Adrenal gland (tissue), 9 donors: ENCODE measurements at regions not wholly inside any gene's neighbourhood (a gene's known extent, or its start where the extent isn't known, plus 50 kb on each side); places are given as distances from the start of the nearest gene placed in this dataset.

Experiments used
- DNase-seq, 7 donors: peaks; one replicate each; pipeline ENCODE4 v3.0.0-alpha.2; 2019 to 2020
- H3K27ac ChIP-seq, 5 donors: fragments of 200-600 bp; sonication (generic) in 4 of 5; 1 replicate in 3 of 5; 2 replicates in 2 of 5; pipeline versions ENCODE4 v1.5.1 to v1.8.0; 2016 to 2020; ENCODE audit warnings: mild to moderate bottlenecking in 1 of 5
- H3K27me3 ChIP-seq: fragments of 200-600 bp; 2 replicates; pipeline ENCODE4 v1.8.0; 2021
- H3K36me3 ChIP-seq, 2 donors: fragments of 200-600 bp; replicated peaks in 1 of 2; 1 replicate in 1 of 2; 2 replicates in 1 of 2; pipeline versions ENCODE4 v1.5.1 to v1.8.0; 2018 to 2022
- H3K4me1 ChIP-seq, 2 donors: fragments of 200-600 bp; replicated peaks in 1 of 2; 1 replicate in 1 of 2; 2 replicates in 1 of 2; pipeline versions ENCODE4 v1.5.1 to v1.8.0; 2018 to 2021
- H3K4me3 ChIP-seq, 4 donors: fragments of 200-600 bp; sonication (generic) in 3 of 4; one replicate each; pipeline ENCODE4 v1.5.1; 2016 to 2018
- H3K9me3 ChIP-seq, 3 donors: fragments of 200-600 bp; sonication (generic) in 1 of 3; replicated peaks in 1 of 3; 1 replicate in 2 of 3; 2 replicates in 1 of 3; pipeline versions ENCODE4 v1.5.1 to v1.8.0; 2016 to 2021
- POLR2A ChIP-seq, 2 donors: fragments of 450-650 bp; IDR thresholded peaks; one replicate each; pipeline ENCODE4 v1.6.1; 2017; ENCODE audit warnings: antibody characterized with exemption in 2 of 2, mild to moderate bottlenecking in 2 of 2, moderate library complexity in 1 of 2
- WGBS, 4 donors: extraction: QIAGEN DNeasy Blood & Tissue Kit in 2 of 4; methylation state at CpG; one replicate each; pipeline versions ENCODE4 v1.1.5 to v1.1.7; 2013 to 2017; 5-methylcytosine and 5-hydroxymethylcytosine counted together
- intact Hi-C, 2 donors: fragments of 100-400 bp; cut with DNase I; formaldehyde crosslinking; loops; one replicate each; pipeline versions ENCODE4 v1.14.1 to v1.15.0; 2022 to 2023
- TF ChIP-seq, protein P1 (sequence below), 6 experiments: fragments of 450-650 bp in 4 of 6; fragments of 200-600 bp in 2 of 6; sonication (generic) in 1 of 6; IDR thresholded peaks; 1 replicate in 5 of 6; 2 replicates in 1 of 6; pipeline versions ENCODE4 v1.5.1 to v1.8.0; 2016 to 2021; ENCODE audit warnings: antibody characterized with exemption in 6 of 6, mild to moderate bottlenecking in 2 of 6, moderate library complexity in 1 of 6
- donor health status: healthy with polysubstance abuse.
- donor health status: Bipolar disorder and iron deficiency.
- donor health status: DM: yes; HTN: yes; CAD: no.
- donor health status: DM: no; HTN: no; CAD: no.
- donor health status: DM: no; HTN: no; CAD: no.

DNA sequence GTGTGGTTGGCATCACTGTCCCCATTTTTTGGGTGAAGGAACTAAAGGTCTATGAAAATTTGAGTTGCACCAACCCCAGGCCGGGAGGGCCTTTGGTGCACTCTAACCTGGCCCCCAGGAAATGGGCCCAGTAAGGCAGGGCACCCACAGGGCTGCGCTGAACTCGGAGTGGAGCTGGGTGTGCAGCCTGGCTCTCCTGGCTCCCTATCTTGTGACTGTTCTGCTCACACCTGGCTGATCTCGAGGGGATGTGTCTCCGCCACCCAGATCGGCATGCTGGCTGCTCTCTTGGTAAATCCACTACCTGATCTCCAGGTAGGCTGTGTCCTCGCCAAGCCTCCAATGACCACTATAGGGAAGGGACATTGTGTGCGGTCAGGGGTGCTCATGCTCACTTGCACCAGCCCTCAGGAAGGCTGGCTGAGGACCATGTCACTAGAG is 259.8 kb downstream of the NSG2 start:
- no peak overlapping the region for H3K27ac ChIP-seq
- no peak overlapping the region for H3K4me3 ChIP-seq
- TF ChIP-seq, protein P1, sequence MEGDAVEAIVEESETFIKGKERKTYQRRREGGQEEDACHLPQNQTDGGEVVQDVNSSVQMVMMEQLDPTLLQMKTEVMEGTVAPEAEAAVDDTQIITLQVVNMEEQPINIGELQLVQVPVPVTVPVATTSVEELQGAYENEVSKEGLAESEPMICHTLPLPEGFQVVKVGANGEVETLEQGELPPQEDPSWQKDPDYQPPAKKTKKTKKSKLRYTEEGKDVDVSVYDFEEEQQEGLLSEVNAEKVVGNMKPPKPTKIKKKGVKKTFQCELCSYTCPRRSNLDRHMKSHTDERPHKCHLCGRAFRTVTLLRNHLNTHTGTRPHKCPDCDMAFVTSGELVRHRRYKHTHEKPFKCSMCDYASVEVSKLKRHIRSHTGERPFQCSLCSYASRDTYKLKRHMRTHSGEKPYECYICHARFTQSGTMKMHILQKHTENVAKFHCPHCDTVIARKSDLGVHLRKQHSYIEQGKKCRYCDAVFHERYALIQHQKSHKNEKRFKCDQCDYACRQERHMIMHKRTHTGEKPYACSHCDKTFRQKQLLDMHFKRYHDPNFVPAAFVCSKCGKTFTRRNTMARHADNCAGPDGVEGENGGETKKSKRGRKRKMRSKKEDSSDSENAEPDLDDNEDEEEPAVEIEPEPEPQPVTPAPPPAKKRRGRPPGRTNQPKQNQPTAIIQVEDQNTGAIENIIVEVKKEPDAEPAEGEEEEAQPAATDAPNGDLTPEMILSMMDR (IDR thresholded peaks at IDR 0.05), result no peak
- TF ChIP-seq POLR2A (IDR thresholded peaks at IDR 0.05), result no peak
- H3K4me1 ChIP-seq, result no peaks in the 10 kb centered on the region
- H3K36me3 ChIP-seq, result no peaks in the 10 kb centered on the region
- DNase-seq, result no peak
- H3K27me3 ChIP-seq, result no peaks in the 10 kb centered on the region
- intact Hi-C loops, result no loop called here
- H3K9me3 ChIP-seq, result no peaks in the 10 kb centered on the region
- WGBS, 4 donors, result 75 to 91% (median 84%) methylated on average over 5 to 8 of the region's 8 CpGs

GRCh38 chr5:174306345-174307030 is 261.0 kb downstream of the NSG2 start:
- intact Hi-C loops, result no loop called here
- DNase-seq, result no peak
- H3K4me3 ChIP-seq, result no peak overlapping the region
- WGBS, 4 donors, result 74 to 87% (median 83%) methylated on average over 11 of the region's 11 CpGs
- TF ChIP-seq POLR2A (IDR thresholded peaks at IDR 0.05), result no peak
- TF ChIP-seq, protein P1 (IDR thresholded peaks at IDR 0.05), result no peak
- H3K4me1 ChIP-seq, result peaks cover 0 to under 1% of the 10 kb centered on the region in 2 donors
- no peaks in the 10 kb centered on the region for H3K9me3 ChIP-seq
- H3K36me3 ChIP-seq, result no peaks in the 10 kb centered on the region
- no peak overlapping the region for H3K27ac ChIP-seq
- H3K27me3 ChIP-seq, result no peaks in the 10 kb centered on the region

DNA sequence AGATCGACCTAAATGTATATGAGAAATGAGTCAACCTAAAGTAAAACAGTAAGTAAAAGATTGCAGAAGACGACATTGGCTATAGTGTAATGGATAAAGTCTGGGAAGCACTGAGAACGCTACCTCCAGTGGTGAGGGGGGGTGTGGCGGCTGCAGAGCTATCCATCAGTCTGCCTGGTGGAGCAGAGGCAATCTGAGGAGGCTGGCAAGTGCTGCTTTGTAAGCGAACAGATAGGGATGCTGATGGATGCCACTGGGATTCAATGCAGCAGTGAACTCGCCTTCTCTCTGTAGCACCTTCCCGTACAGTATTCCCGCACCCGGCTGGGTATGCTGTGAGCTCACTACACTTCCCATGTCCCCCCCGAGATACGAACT is 261.5 kb downstream of the NSG2 start:
- TF ChIP-seq, protein P1 (IDR thresholded peaks at IDR 0.05), result no peak
- no peak for TF ChIP-seq POLR2A (IDR thresholded peaks at IDR 0.05)
- no peak for DNase-seq
- Histone ChIP-seq H3K36me3 (no peaks in the 10 kb centered on the region), H3K4me1 (peaks cover 0 to 5% of the 10 kb centered on the region in 2 donors), H3K9me3 (no peaks in the 10 kb centered on the region), H3K27me3 (no peaks in the 10 kb centered on the region), H3K4me3 (no peak overlapping the region), H3K27ac (no peak overlapping the region)
- 65 to 71% (median 68%) methylated on average over 11 of the region's 11 CpGs for WGBS, 4 donors
- intact Hi-C loops, result no loop called here

- Histone ChIP-seq H3K36me3 (no peaks in the 10 kb centered on the region), H3K4me3 (no peak overlapping the region), H3K9me3 (no peaks in the 10 kb centered on the region), H3K27me3 (no peaks in the 10 kb centered on the region), H3K27ac (no peak overlapping the region), H3K4me1 (peaks cover 0 to 5% of the 10 kb centered on the region in 2 donors)
- no peak for TF ChIP-seq POLR2A (IDR thresholded peaks at IDR 0.05)
- TF ChIP-seq, protein P1 (IDR thresholded peaks at IDR 0.05), result no peak
- no peak for DNase-seq
- intact Hi-C loops, result no loop called here
- 79 to 90% (median 83%) methylated on average over 9 to 12 of the region's 12 CpGs for WGBS, 4 donors
Observed at GRCh38 chr5:174307656-174308271, 262.3 kb downstream of the NSG2 start.
